Ishikawa (cell line): ENCODE measurements at regions not wholly inside any gene's neighbourhood (a gene's known extent, or its start where the extent isn't known, plus 50 kb on each side); places are given as distances from the start of the nearest gene placed in this dataset.

Experiments
- CEBPB ChIP-seq: IDR thresholded peaks from 2 replicates; pipeline ENCODE4 v1.6.1; 2012
- CREB1 ChIP-seq: IDR thresholded peaks from 2 replicates; pipeline ENCODE4 v1.6.1; 2012; ENCODE audit warnings: low read depth
- EGR1 ChIP-seq: IDR thresholded peaks from 2 replicates; pipeline ENCODE4 v1.6.1; 2012
- EP300 ChIP-seq: IDR thresholded peaks from 2 replicates; pipeline ENCODE4 v1.6.1; 2012; ENCODE audit warnings: borderline replicate concordance
- FOXM1 ChIP-seq: IDR thresholded peaks from 2 replicates; pipeline ENCODE4 v1.6.1; 2012; ENCODE audit warnings: low read depth, borderline replicate concordance
- MAX ChIP-seq: IDR thresholded peaks from 2 replicates; pipeline ENCODE4 v1.6.1; 2012
- NFIC ChIP-seq: IDR thresholded peaks from 2 replicates; pipeline ENCODE4 v1.6.1; 2012
- RAD21 ChIP-seq: IDR thresholded peaks from 2 replicates; pipeline ENCODE4 v1.6.1; 2012; ENCODE audit warnings: low read depth
- REST ChIP-seq: IDR thresholded peaks from 2 replicates; pipeline ENCODE4 v1.6.1; 2012; ENCODE audit warnings: low read depth, mild to moderate bottlenecking
- TAF1 ChIP-seq: IDR thresholded peaks from 2 replicates; pipeline ENCODE4 v1.6.1; 2012; ENCODE audit warnings: low read depth, mild to moderate bottlenecking
- TCF12 ChIP-seq: IDR thresholded peaks from 2 replicates; pipeline ENCODE4 v1.6.1; 2012; ENCODE audit warnings: low read depth
- USF1 ChIP-seq: IDR thresholded peaks from 2 replicates; pipeline ENCODE4 v1.6.1; 2012
- YY1 ChIP-seq: IDR thresholded peaks from 2 replicates; pipeline ENCODE4 v1.6.1; 2012; ENCODE audit warnings: low read depth
- ZBTB7A ChIP-seq: IDR thresholded peaks from 2 replicates; pipeline ENCODE4 v1.6.1; 2012; ENCODE audit warnings: low read depth

- TF ChIP-seq REST, result no peak
- TF ChIP-seq ZBTB7A, result no peak
- no peak for TF ChIP-seq CEBPB
- no peak for TF ChIP-seq USF1
- TF ChIP-seq MAX, result no peak
- TF ChIP-seq EGR1, result no peak
- TF ChIP-seq TAF1, result no peak
- TF ChIP-seq RAD21, result no peak
- no peak for TF ChIP-seq TCF12
- no peak for TF ChIP-seq EP300
- TF ChIP-seq YY1, result no peak
- TF ChIP-seq NFIC, result no peak
- no peak for TF ChIP-seq FOXM1
- no peak for TF ChIP-seq CREB1
Observed at GRCh38 chr16:80375973-80376372, 164.8 kb upstream of the DYNLRB2 start.
